Midbrain (tissue), 1 donor: ENCODE measurements at regions not wholly inside any gene's neighbourhood (a gene's known extent, or its start where the extent isn't known, plus 50 kb on each side); places are given as distances from the start of the nearest gene placed in this dataset.
"Not testable (repeated sequence)": the region's sequence is repeated elsewhere in the genome, so short reads cannot be mapped to it uniquely, and the experiment has no call there.

Experiments
- DNase-seq: peaks from one replicate; lab custom pipeline; 2025; lab: John Stamatoyannopoulos, UW

GRCh38 chr13:100811928-100812327 is 137.3 kb upstream of the TMTC4 start:
- no peak for DNase-seq

GRCh38 chr13:100811024-100811865 is 136.7 kb upstream of the TMTC4 start:
- DNase-seq = no peak

GRCh38 chr13:100810481-100810880 is 135.9 kb upstream of the TMTC4 start:
- no peak for DNase-seq

GRCh38 chr13:100809856-100810255 is 135.3 kb upstream of the TMTC4 start:
- DNase-seq = no peak

- DNase-seq = no peak
Measured at GRCh38 chr13:100809129-100809390, 134.5 kb upstream of the TMTC4 start.

GRCh38 chr13:100808330-100809128 is 133.9 kb upstream of the TMTC4 start:
- peak; percentile 50 for DNase-seq

- no peak for DNase-seq
Measured at GRCh38 chr13:100803091-100803490, 128.5 kb upstream of the TMTC4 start.

- no peak for DNase-seq
Measured at GRCh38 chr13:100800283-100800875, 125.8 kb upstream of the TMTC4 start.

- no peak for DNase-seq
Measured at GRCh38 chr13:100798739-100799361, 124.3 kb upstream of the TMTC4 start.

GRCh38 chr13:100797921-100798320 is 123.3 kb upstream of the TMTC4 start:
- no peak for DNase-seq

- no peak for DNase-seq
Measured at GRCh38 chr13:100796463-100796862, 121.9 kb upstream of the TMTC4 start.

GRCh38 chr13:100794575-100794974 is 120.0 kb upstream of the TMTC4 start:
- DNase-seq = no peak

- no peak for DNase-seq
Measured at GRCh38 chr13:100790405-100790804, 115.8 kb upstream of the TMTC4 start.

GRCh38 chr13:100789968-100790367 is 115.4 kb upstream of the TMTC4 start:
- no peak for DNase-seq

- DNase-seq = peak; percentile 76
Measured at GRCh38 chr13:100789481-100789880, 114.9 kb upstream of the TMTC4 start.

- no peak for DNase-seq
Measured at GRCh38 chr13:100789025-100789424, 114.4 kb upstream of the TMTC4 start.

- DNase-seq = no peak
Measured at GRCh38 chr13:100788540-100788939, 113.9 kb upstream of the TMTC4 start.

GRCh38 chr13:100787899-100788298 is 113.3 kb upstream of the TMTC4 start:
- no peak for DNase-seq

- DNase-seq = not testable (repeated sequence)
Measured at GRCh38 chr13:100776686-100777085, 102.1 kb upstream of the TMTC4 start.

- DNase-seq = no peak
Measured at GRCh38 chr13:100773923-100774663, 99.5 kb upstream of the TMTC4 start.

GRCh38 chr13:100773429-100773828 is 98.8 kb upstream of the TMTC4 start:
- no peak for DNase-seq

GRCh38 chr13:100767192-100767591 is 92.6 kb upstream of the TMTC4 start:
- no peak for DNase-seq
